ENCODE measurements at regions not wholly inside any gene's neighbourhood (a gene's known extent, or its start where the extent isn't known, plus 50 kb on each side); places are given as distances from the start of the nearest gene placed in this dataset.
"Not testable (repeated sequence)": the region's sequence is repeated elsewhere in the genome, so short reads cannot be mapped to it uniquely, and the experiment has no call there.

GRCh38 chr1:184854496-184855140, 100.0 kb upstream of the EDEM3 start:
- Histone ChIP-seq H3K4me1 (ENCODE audit: control insufficient read depth, insufficient read depth, low read length) (no peaks in the 10 kb centered on the region), H3K4me3 (ENCODE audit: low read length in 2 of 2) (no peak overlapping the region), H3K9ac (ENCODE audit: low read length in 2 of 2) (no peak overlapping the region), H3K36me3 (ENCODE audit: control insufficient read depth in 2 of 2, insufficient read depth in 2 of 2, low read length in 2 of 2) (peaks cover 3 to 13% of the 10 kb centered on the region in 2 donors), H3K27ac (ENCODE audit: low read length) (no peak overlapping the region), H3K27me3 (ENCODE audit: control insufficient read depth in 1 of 2, insufficient read depth in 2 of 2, low read length in 2 of 2) (no peaks in the 10 kb centered on the region), H3K9me3 (ENCODE audit: control insufficient read depth in 2 of 2, low read length in 2 of 2) (no peaks in the 10 kb centered on the region)

DNA sequence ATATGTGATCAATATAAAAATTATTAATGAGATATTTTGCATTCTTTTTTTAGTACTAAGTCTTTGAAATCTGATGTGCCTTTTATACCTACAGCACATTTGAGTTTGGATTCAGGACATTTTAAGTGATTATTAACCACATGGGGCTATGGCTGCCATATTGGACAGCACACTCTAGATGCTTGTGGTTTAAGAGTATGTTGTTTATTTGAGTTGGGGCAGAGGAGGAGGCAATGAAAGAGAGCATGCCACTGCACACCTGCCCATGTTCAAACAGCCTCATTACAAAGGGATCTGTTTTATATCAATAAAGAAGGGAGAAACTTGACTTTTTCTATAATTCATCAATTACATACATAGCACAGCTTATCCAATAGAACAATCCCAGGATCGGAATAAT, 99.4 kb upstream of the EDEM3 start:
- H3K9ac ChIP-seq (ENCODE audit: low read length in 2 of 2) = no peak overlapping the region
- no peak overlapping the region for H3K27ac ChIP-seq (ENCODE audit: low read length)
- peaks cover 3 to 13% of the 10 kb centered on the region in 2 donors for H3K36me3 ChIP-seq (ENCODE audit: control insufficient read depth in 2 of 2, insufficient read depth in 2 of 2, low read length in 2 of 2)
- no peaks in the 10 kb centered on the region for H3K27me3 ChIP-seq (ENCODE audit: control insufficient read depth in 1 of 2, insufficient read depth in 2 of 2, low read length in 2 of 2)
- no peaks in the 10 kb centered on the region for H3K4me1 ChIP-seq (ENCODE audit: control insufficient read depth, insufficient read depth, low read length)
- no peaks in the 10 kb centered on the region for H3K9me3 ChIP-seq (ENCODE audit: control insufficient read depth in 2 of 2, low read length in 2 of 2)
- no peak overlapping the region for H3K4me3 ChIP-seq (ENCODE audit: low read length in 2 of 2)

- H3K27me3 ChIP-seq (ENCODE audit: control insufficient read depth in 1 of 2, insufficient read depth in 2 of 2, low read length in 2 of 2) = no peaks in the 10 kb centered on the region
- H3K9me3 ChIP-seq (ENCODE audit: control insufficient read depth in 2 of 2, low read length in 2 of 2) = no peaks in the 10 kb centered on the region
- H3K9ac ChIP-seq (ENCODE audit: low read length in 2 of 2) = no peak overlapping the region
- H3K36me3 ChIP-seq (ENCODE audit: control insufficient read depth in 2 of 2, insufficient read depth in 2 of 2, low read length in 2 of 2) = peaks cover 3 to 13% of the 10 kb centered on the region in 2 donors
- H3K4me1 ChIP-seq (ENCODE audit: control insufficient read depth, insufficient read depth, low read length) = no peaks in the 10 kb centered on the region
- H3K27ac ChIP-seq (ENCODE audit: low read length) = no peak overlapping the region
- no peak overlapping the region for H3K4me3 ChIP-seq (ENCODE audit: low read length in 2 of 2)
Measured at GRCh38 chr1:184851822-184852746, 97.4 kb upstream of the EDEM3 start.

GRCh38 chr1:184843732-184844495, 89.3 kb upstream of the EDEM3 start:
- H3K27me3 ChIP-seq (ENCODE audit: control insufficient read depth in 1 of 2, insufficient read depth in 2 of 2, low read length in 2 of 2) = no peaks in the 10 kb centered on the region
- H3K27ac ChIP-seq (ENCODE audit: low read length) = no peak overlapping the region
- peaks cover 2% of the 10 kb centered on the region for H3K4me1 ChIP-seq (ENCODE audit: control insufficient read depth, insufficient read depth, low read length)
- H3K9me3 ChIP-seq (ENCODE audit: control insufficient read depth in 2 of 2, low read length in 2 of 2) = no peaks in the 10 kb centered on the region
- H3K9ac ChIP-seq (ENCODE audit: low read length in 2 of 2) = no peak overlapping the region
- no peak overlapping the region for H3K4me3 ChIP-seq (ENCODE audit: low read length in 2 of 2)
- H3K36me3 ChIP-seq (ENCODE audit: control insufficient read depth in 2 of 2, insufficient read depth in 2 of 2, low read length in 2 of 2) = no peaks in the 10 kb centered on the region

- no peak overlapping the region for H3K27ac ChIP-seq (ENCODE audit: low read length)
- H3K27me3 ChIP-seq (ENCODE audit: control insufficient read depth in 1 of 2, insufficient read depth in 2 of 2, low read length in 2 of 2) = no peaks in the 10 kb centered on the region
- peaks cover 22% of the 10 kb centered on the region for H3K4me1 ChIP-seq (ENCODE audit: control insufficient read depth, insufficient read depth, low read length)
- no peaks in the 10 kb centered on the region for H3K36me3 ChIP-seq (ENCODE audit: control insufficient read depth in 2 of 2, insufficient read depth in 2 of 2, low read length in 2 of 2)
- H3K9me3 ChIP-seq (ENCODE audit: control insufficient read depth in 2 of 2, low read length in 2 of 2) = no peaks in the 10 kb centered on the region
- H3K9ac ChIP-seq (ENCODE audit: low read length in 2 of 2) = no peak overlapping the region
- no peak overlapping the region for H3K4me3 ChIP-seq (ENCODE audit: low read length in 2 of 2)
Measured at GRCh38 chr1:184840596-184840995, 85.9 kb upstream of the EDEM3 start.

DNA sequence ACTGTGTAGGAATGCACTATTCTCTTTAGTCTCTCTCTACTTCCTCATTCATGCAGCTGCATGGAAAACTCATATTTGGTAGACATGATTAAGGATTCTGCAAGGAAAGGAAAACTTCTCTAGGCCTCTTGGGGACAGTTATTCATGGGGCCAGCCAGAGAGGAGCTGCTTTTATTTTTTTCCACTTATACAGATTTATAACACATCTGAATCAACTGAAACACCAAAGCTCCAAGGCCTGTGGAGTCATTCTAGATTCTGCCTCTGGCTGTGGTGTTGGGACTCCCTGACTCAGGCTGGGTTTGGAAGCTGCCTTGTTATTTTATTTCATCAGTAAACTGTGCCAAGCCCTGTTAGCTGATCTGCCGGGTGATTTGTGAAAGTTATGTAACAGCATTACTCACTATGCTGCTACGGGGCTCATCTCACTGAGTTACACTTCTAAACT, 83.9 kb upstream of the EDEM3 start:
- H3K9ac ChIP-seq (ENCODE audit: low read length in 2 of 2) = peak overlapping the region; percentile 39 to 55
- no peaks in the 10 kb centered on the region for H3K27me3 ChIP-seq (ENCODE audit: control insufficient read depth in 1 of 2, insufficient read depth in 2 of 2, low read length in 2 of 2)
- peak overlapping the region; percentile 74 for H3K27ac ChIP-seq (ENCODE audit: low read length)
- peaks cover 22% of the 10 kb centered on the region for H3K4me1 ChIP-seq (ENCODE audit: control insufficient read depth, insufficient read depth, low read length)
- no peak overlapping the region for H3K4me3 ChIP-seq (ENCODE audit: low read length in 2 of 2)
- no peaks in the 10 kb centered on the region for H3K9me3 ChIP-seq (ENCODE audit: control insufficient read depth in 2 of 2, low read length in 2 of 2)
- H3K36me3 ChIP-seq (ENCODE audit: control insufficient read depth in 2 of 2, insufficient read depth in 2 of 2, low read length in 2 of 2) = no peaks in the 10 kb centered on the region

GRCh38 chr1:184836934-184837895, 82.6 kb upstream of the EDEM3 start:
- Histone ChIP-seq H3K27me3 (ENCODE audit: control insufficient read depth in 1 of 2, insufficient read depth in 2 of 2, low read length in 2 of 2) (no peaks in the 10 kb centered on the region), H3K9me3 (ENCODE audit: control insufficient read depth in 2 of 2, low read length in 2 of 2) (no peaks in the 10 kb centered on the region), H3K9ac (ENCODE audit: low read length in 2 of 2) (no peak overlapping the region), H3K4me1 (ENCODE audit: control insufficient read depth, insufficient read depth, low read length) (peaks cover 22% of the 10 kb centered on the region), H3K4me3 (ENCODE audit: low read length in 2 of 2) (no peak overlapping the region), H3K36me3 (ENCODE audit: control insufficient read depth in 2 of 2, insufficient read depth in 2 of 2, low read length in 2 of 2) (no peaks in the 10 kb centered on the region), H3K27ac (ENCODE audit: low read length) (peak overlapping the region; percentile 42)

- H3K27ac ChIP-seq (ENCODE audit: low read length) = no peak overlapping the region
- H3K4me3 ChIP-seq (ENCODE audit: low read length in 2 of 2) = no peak overlapping the region
- H3K36me3 ChIP-seq (ENCODE audit: control insufficient read depth in 2 of 2, insufficient read depth in 2 of 2, low read length in 2 of 2) = peaks cover 0 to 5% of the 10 kb centered on the region in 2 donors
- H3K9ac ChIP-seq (ENCODE audit: low read length in 2 of 2) = no peak overlapping the region
- H3K4me1 ChIP-seq (ENCODE audit: control insufficient read depth, insufficient read depth, low read length) = peaks cover 22% of the 10 kb centered on the region
- H3K27me3 ChIP-seq (ENCODE audit: control insufficient read depth in 1 of 2, insufficient read depth in 2 of 2, low read length in 2 of 2) = no peaks in the 10 kb centered on the region
- H3K9me3 ChIP-seq (ENCODE audit: control insufficient read depth in 2 of 2, low read length in 2 of 2) = no peaks in the 10 kb centered on the region
Measured at GRCh38 chr1:184836141-184836540, 81.5 kb upstream of the EDEM3 start.

DNA sequence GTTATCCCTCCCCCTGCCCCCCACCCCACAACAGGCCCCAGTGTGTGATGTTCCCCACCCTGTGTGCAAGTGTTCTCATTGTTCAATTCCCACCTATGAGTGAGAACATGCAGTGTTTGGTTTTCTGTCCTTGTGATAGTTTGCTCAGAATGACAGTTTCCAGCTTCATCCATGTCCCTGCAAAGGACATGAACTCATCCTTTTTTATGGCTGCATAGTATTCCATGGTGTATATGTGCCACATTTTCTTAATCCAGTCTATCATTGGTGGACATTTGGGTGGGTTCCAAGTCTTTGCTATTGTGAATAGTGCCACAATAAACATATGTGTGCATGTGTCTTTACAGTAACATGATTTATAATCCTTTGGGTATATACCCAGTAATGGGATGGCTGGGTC, 79.3 kb upstream of the EDEM3 start:
- H3K9me3 ChIP-seq (ENCODE audit: control insufficient read depth in 2 of 2, low read length in 2 of 2); H3K4me3 ChIP-seq (ENCODE audit: low read length in 2 of 2); H3K9ac ChIP-seq (ENCODE audit: low read length in 2 of 2); H3K36me3 ChIP-seq (ENCODE audit: control insufficient read depth in 2 of 2, insufficient read depth in 2 of 2, low read length in 2 of 2); H3K27me3 ChIP-seq (ENCODE audit: control insufficient read depth in 1 of 2, insufficient read depth in 2 of 2, low read length in 2 of 2); H3K27ac ChIP-seq (ENCODE audit: low read length): not testable (repeated sequence)
- H3K4me1 ChIP-seq (ENCODE audit: control insufficient read depth, insufficient read depth, low read length) = peaks cover 21% of the 10 kb centered on the region

DNA sequence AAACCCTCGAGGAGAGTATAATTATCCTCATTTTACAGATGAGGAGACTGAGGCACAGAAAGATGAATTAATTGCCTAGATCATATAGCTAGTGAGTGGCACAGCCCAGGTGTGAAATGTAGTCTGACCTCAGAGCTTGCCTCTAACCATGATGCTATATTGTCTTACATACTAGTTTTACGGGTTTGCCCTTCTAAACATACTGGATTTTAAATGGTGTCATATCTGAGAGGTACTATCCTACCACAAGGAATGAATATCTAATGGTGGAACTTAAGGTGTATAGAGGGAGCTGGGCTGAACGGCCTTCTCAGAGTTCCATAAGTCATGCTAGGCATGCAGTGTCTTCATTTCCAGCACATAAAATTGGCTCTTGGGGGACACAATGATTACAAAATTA, 77.9 kb upstream of the EDEM3 start:
- H3K4me1 ChIP-seq (ENCODE audit: control insufficient read depth, insufficient read depth, low read length) = peaks cover 15% of the 10 kb centered on the region
- H3K9me3 ChIP-seq (ENCODE audit: control insufficient read depth in 2 of 2, low read length in 2 of 2) = no peaks in the 10 kb centered on the region
- H3K27me3 ChIP-seq (ENCODE audit: control insufficient read depth in 1 of 2, insufficient read depth in 2 of 2, low read length in 2 of 2) = no peaks in the 10 kb centered on the region
- H3K9ac ChIP-seq (ENCODE audit: low read length in 2 of 2) = no peak overlapping the region
- no peak overlapping the region for H3K4me3 ChIP-seq (ENCODE audit: low read length in 2 of 2)
- H3K36me3 ChIP-seq (ENCODE audit: control insufficient read depth in 2 of 2, insufficient read depth in 2 of 2, low read length in 2 of 2) = peaks cover 6 to 9% of the 10 kb centered on the region in 2 donors
- no peak overlapping the region for H3K27ac ChIP-seq (ENCODE audit: low read length)

Data from stomach smooth muscle (tissue), 2 donors.